Frontal cortex (tissue), 3 donors: ENCODE measurements at regions not wholly inside any gene's neighbourhood (a gene's known extent, or its start where the extent isn't known, plus 50 kb on each side); places are given as distances from the start of the nearest gene placed in this dataset.
A peak's percentile ranks its signal among the peaks of the same experiment; 100 is the strongest.
"Not testable (repeated sequence)": the region's sequence is repeated elsewhere in the genome, so short reads cannot be mapped to it uniquely, and the experiment has no call there.

Experiments
- DNase-seq, 2 donors: peaks; one replicate each; pipeline ENCODE4 v3.0.0; 2012; ENCODE audit warnings: low spot score in 2 of 2
- FAIRE-seq: peaks from 2 replicates; lab custom pipeline; 2012; peaks lifted over from hg19 to GRCh38; lab: Jason Lieb, UNC
- donor health status: control.
- donor health status: control.
- donor health status: control.

GRCh38 chr3:19825193-19825592, 108.8 kb downstream of the EFHB start:
- no peak for DNase-seq
- FAIRE-seq = no peak

GRCh38 chr3:19822805-19823204, 111.2 kb downstream of the EFHB start:
- DNase-seq (no peak), FAIRE-seq (no peak)

DNA sequence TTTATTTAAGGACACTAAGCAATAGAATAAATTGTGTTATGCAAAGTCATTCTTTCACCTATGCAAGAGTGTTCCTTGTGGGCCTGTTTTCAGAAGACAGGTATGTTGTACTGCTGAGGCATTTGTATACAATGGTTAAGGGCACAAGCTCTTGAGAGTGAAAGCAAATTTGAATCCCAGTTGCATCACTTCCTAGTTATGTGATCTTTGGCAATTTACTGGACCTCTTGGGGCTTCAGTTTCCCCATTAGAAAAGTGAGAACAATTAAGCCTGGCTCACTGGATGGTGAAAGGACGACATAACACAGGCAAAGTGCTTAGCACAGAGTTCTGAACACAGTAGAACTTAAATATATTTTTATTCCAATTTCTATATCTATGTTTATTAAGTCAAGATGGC, 117.4 kb downstream of the EFHB start:
- no peak for FAIRE-seq
- no peak for DNase-seq

DNA sequence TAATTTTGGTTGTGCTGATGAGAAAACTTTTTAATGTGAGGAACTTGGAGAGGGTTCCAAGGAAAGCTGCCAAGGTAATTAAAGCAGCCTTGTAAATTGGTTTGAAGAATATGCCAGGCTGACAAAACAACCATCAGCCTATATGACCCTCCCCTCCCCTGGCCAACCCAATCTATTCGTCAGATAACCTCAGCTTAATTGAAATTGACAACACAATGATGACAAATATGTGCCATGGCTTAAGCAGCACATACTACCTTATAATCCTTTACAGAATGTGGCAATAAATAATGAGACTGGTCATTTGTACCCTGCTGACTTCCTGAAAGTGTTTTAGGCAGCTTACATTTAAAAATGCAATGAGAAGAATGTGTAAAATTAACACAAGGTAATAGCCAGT, 118.2 kb downstream of the EFHB start:
- DNase-seq (no peak), FAIRE-seq (no peak)

DNA sequence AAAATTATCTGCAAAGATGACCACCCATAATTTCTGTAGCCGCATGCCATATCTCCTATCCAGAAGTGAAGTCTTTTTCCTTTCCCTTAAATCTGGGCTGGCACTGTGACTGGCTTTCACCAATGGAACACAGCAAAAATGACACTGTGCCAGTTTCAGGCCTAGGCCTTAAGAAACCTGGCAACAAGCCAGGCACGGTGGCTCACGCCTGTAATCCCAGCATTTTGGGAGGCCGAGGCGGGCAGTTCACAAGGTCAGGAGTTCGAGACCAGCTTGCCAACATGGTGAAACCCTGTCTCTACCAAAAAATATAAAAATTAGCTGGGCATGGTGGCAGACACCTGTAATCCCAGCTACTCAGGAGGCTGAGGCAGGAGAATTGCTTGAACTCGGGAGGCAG, 120.3 kb downstream of the EFHB start:
- FAIRE-seq, DNase-seq: not testable (repeated sequence)

DNA sequence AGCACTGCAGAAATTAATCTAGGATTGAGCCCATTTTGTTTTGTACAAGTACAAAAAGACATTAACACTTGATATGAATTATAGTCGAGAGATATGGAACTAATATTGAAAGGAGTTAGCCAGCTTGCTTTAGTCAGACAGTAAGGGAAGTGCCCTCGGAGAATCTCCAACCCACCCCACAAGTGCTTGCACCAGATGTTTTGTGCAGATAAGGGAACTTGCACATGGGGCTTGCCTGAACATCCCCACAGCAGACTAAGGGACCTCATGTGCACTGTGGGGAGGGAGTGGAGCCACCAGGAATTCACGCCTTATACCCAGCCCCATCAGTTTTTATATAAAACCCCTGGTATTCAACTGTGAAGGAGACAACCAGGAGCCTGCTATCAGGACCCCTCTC, 122.3 kb downstream of the EFHB start:
- DNase-seq (no peak), FAIRE-seq (no peak)

GRCh38 chr3:19808834-19809233, 125.2 kb downstream of the EFHB start:
- no peak for DNase-seq
- no peak for FAIRE-seq

- no peak for FAIRE-seq
- no peak for DNase-seq
Observed at GRCh38 chr3:19799887-19800286, 134.1 kb downstream of the EFHB start.

- DNase-seq (no peak), FAIRE-seq (peak; percentile 13)
Observed at GRCh38 chr3:19799115-19799514, 134.9 kb downstream of the EFHB start.

- FAIRE-seq = no peak
- DNase-seq = no peak
Observed at GRCh38 chr3:19798324-19798723, 135.7 kb downstream of the EFHB start.

DNA sequence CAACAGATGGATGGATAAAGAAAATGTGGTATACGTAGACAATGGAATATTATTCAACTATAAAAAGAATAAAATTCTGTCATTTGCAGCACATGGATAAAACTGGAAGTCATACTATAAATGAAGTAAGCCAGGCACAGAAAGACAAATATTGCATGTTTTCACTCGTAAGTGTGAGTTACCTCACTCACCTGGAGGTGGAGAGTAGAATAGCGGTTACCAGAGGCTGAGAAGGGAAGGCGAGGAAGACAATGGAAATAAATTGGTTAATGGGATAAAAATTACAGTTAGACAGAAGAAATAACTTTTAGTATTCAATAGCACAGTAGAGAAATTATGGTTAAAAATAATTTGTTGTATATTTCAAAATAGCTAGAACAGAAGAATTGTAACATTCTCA, 141.6 kb downstream of the EFHB start:
- no peak for FAIRE-seq
- no peak for DNase-seq

GRCh38 chr3:19775765-19776164, 158.3 kb downstream of the EFHB start:
- FAIRE-seq (no peak), DNase-seq (no peak)

DNA sequence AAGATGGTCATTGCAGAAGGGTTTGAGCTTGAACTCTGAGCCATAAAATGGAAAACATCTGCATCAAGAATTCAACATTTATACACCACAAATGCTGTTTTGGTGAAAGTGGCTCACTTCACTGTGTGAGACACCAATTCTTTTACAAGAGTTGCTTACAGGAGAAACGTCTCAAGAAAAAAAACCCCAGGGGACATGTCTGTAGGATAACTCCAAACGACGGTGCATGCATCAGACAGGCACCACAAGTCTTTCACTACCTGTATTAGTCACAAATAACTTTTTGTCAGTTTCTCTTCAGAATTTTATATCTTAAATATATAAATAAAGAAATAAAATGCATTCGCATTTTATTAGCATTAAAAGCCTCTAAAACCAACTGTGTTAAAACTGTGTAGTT, 164.3 kb downstream of the EFHB start:
- FAIRE-seq (no peak), DNase-seq (no peak)

DNA sequence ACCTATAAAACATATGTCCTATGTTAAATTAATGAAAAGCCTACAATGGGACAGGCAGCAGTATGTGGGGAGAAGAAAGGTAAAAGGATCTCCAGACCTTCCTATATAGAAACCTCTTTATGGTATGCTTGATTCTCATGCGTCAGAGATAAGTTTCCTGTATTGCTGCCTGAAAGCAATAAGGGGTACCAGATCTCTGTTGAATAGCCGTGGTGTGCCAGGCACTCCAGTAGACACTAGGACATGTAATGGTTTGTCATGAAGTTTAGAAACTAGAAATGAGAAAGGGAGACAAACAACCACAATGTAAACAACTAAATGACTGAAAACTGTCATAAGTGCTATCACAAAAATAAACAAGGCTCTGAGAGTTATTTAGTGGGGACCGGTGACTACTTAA, 168.1 kb downstream of the EFHB start:
- no peak for DNase-seq
- FAIRE-seq = no peak

DNA sequence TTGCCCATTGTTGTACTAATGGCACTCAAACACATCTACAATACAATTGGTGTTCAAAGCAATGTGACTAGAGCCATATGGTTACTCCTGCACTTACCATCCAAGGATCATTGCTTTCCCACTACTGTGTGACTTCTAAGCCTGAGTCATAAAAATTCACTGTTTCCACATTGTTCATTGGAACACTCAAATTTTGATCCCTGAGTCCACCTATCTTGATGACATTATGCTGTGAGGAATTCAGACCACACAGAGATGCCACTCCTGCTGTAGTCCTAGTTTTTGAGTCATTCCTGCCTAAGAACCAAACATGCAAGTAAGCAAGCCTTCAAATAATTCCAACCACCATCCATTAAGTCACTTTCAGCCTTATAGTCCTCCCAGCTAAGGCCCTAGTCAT, 176.2 kb downstream of the EFHB start:
- FAIRE-seq (no peak), DNase-seq (no peak)

- FAIRE-seq (no peak), DNase-seq (no peak)
Observed at GRCh38 chr3:19749448-19750017, 184.5 kb downstream of the EFHB start.

DNA sequence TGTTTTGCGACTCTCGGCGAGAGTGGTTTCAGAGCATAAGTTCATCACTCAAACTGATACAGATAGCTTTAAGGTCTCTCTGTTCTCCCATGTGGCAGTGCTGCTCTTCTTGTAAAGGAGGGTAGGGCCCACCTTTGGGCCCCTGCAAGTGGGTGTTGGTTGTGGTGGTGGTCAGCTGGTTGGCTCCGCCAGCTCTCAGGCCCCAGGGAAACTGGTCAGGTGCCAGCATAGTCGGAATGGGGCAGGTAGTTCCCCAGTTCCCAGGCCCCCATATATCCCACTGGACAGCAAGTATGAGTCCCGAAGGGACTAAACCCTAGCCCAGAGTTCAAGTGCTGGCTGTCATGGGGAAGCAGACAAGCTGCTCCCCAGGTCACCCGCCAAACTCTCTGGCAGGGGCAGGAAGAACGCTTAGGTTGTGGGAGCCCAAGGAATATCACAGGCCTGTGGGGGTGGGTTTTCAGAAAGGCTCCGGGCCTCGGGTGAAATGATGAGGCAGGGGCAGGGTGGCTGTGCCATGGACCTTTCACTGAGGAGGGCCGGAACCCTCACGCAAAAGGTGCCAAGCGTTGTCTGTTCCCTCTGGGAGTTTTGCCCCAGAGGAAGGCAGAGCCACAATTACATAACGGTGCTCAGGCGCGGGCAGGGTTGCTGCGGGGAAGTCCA, 185.1 kb downstream of the EFHB start:
- FAIRE-seq (no peak), DNase-seq (no peak)

- FAIRE-seq = no peak
- DNase-seq = no peak
Observed at GRCh38 chr3:19744047-19744446, 190.0 kb downstream of the EFHB start.

GRCh38 chr3:19742935-19743334, 191.1 kb downstream of the EFHB start:
- DNase-seq (no peak), FAIRE-seq (no peak)

GRCh38 chr3:19739504-19739903, 194.5 kb downstream of the EFHB start:
- no peak for DNase-seq
- no peak for FAIRE-seq

GRCh38 chr3:19738846-19739245, 195.2 kb downstream of the EFHB start:
- FAIRE-seq = no peak
- no peak for DNase-seq

- FAIRE-seq (no peak), DNase-seq (no peak)
Observed at GRCh38 chr3:19735111-19735510, 198.9 kb downstream of the EFHB start.
